ENCODE measurements at regions not wholly inside any gene's neighbourhood (a gene's known extent, or its start where the extent isn't known, plus 50 kb on each side); places are given as distances from the start of the nearest gene placed in this dataset.

DNA sequence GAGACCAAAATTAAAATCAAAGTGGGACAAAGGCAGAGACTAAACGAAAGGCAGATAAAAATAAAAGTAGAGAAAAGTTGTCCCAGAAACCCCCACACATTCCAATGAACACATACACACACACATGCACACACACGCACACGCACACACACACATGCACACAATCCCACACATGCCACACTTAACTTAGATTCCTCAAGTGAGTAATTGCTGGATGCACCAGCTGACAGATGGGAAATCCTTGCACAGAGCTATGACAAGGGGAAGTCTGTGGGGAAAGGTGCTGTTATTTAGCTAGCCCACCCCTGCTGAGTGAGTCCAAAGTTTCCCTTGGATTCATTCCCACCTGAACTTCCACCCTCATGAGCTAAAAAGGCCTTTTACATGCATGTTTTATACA is 233.9 kb downstream of the RAB28 start:
- Histone ChIP-seq H3K4me1 (ENCODE audit: low read length) (no peaks in the 10 kb centered on the region), H3K79me2 (ENCODE audit: low read length) (no peaks in the 10 kb centered on the region), H4K20me1 (ENCODE audit: insufficient read depth, low read length) (no peaks in the 10 kb centered on the region), H3K9me3 (replicated peaks; ENCODE audit: insufficient read depth, low read length) (no peaks in the 10 kb centered on the region), H3K9ac (ENCODE audit: low read length) (no peak overlapping the region), H3K27me3 (replicated peaks; ENCODE audit: insufficient read depth, low read length) (no peaks in the 10 kb centered on the region), H3K36me3 (replicated peaks; ENCODE audit: insufficient read depth, low read length) (no peaks in the 10 kb centered on the region), H3K4me3 (ENCODE audit: low read length) (no peak overlapping the region), H3K27ac (ENCODE audit: low read length) (no peak overlapping the region), H3K4me2 (ENCODE audit: low read depth, low read length) (no peak overlapping the region), H3F3A (ENCODE audit: insufficient read depth, low read length) (no peaks in the 10 kb centered on the region), H3K9me2 (replicated peaks; ENCODE audit: insufficient read depth, low read length) (no peaks in the 10 kb centered on the region), H2AFZ (ENCODE audit: low read length) (no peak overlapping the region)
- TF ChIP-seq, protein P1, sequence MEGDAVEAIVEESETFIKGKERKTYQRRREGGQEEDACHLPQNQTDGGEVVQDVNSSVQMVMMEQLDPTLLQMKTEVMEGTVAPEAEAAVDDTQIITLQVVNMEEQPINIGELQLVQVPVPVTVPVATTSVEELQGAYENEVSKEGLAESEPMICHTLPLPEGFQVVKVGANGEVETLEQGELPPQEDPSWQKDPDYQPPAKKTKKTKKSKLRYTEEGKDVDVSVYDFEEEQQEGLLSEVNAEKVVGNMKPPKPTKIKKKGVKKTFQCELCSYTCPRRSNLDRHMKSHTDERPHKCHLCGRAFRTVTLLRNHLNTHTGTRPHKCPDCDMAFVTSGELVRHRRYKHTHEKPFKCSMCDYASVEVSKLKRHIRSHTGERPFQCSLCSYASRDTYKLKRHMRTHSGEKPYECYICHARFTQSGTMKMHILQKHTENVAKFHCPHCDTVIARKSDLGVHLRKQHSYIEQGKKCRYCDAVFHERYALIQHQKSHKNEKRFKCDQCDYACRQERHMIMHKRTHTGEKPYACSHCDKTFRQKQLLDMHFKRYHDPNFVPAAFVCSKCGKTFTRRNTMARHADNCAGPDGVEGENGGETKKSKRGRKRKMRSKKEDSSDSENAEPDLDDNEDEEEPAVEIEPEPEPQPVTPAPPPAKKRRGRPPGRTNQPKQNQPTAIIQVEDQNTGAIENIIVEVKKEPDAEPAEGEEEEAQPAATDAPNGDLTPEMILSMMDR (IDR thresholded peaks at IDR 0.05; ENCODE audit: low read length), result no peak
- TF ChIP-seq EZH2 (optimal IDR thresholded peaks at IDR 0.05; ENCODE audit: low read depth, low read length), result no peak
- TF ChIP-seq EZH2phosphoT487 (IDR thresholded peaks at IDR 0.05; ENCODE audit: low read length), result no peak
- DNase-seq, result no peak

DNA sequence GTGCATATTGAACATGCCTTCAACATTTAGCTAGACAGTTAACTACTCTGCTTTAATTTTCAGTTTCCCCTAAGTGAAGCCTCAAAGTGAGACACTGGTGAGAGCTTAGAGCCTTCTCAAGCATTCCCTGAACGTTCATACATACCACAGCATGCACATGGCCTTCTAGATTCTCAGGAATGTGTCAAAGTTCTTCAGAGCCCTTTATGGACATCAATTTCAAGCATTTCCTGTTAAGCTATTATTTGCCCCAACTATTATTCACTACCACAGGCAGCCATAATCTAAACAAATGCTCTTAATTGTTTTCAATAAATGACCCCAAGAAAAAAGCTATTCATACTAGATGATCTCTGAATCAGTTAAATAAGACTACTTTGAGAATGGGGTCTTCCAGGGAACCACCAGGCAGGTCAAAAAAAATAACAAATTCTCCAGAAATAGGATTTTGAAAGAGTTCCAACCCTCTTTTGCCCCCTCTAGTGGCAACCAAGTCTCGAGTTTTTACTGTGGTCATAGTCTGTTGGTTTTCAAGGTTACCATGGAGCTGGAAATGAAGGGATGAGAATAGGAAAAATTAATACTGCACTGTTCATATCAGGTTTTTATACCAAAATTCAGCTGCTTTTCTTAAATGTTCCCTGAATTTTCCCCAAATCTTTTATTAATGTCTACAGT is 235.4 kb downstream of the RAB28 start:
- H3K36me3 ChIP-seq (replicated peaks; ENCODE audit: insufficient read depth, low read length), result no peaks in the 10 kb centered on the region
- H3K4me1 ChIP-seq (ENCODE audit: low read length), result no peaks in the 10 kb centered on the region
- no peak overlapping the region for H3K4me2 ChIP-seq (ENCODE audit: low read depth, low read length)
- no peaks in the 10 kb centered on the region for H4K20me1 ChIP-seq (ENCODE audit: insufficient read depth, low read length)
- H3K27me3 ChIP-seq (replicated peaks; ENCODE audit: insufficient read depth, low read length), result no peaks in the 10 kb centered on the region
- no peaks in the 10 kb centered on the region for H3F3A ChIP-seq (ENCODE audit: insufficient read depth, low read length)
- no peak overlapping the region for H3K4me3 ChIP-seq (ENCODE audit: low read length)
- no peak for TF ChIP-seq EZH2phosphoT487 (IDR thresholded peaks at IDR 0.05; ENCODE audit: low read length)
- TF ChIP-seq, protein P1 (IDR thresholded peaks at IDR 0.05; ENCODE audit: low read length), result peak; percentile 56
- TF ChIP-seq EZH2 (optimal IDR thresholded peaks at IDR 0.05; ENCODE audit: low read depth, low read length), result no peak
- no peak overlapping the region for H2AFZ ChIP-seq (ENCODE audit: low read length)
- H3K9ac ChIP-seq (ENCODE audit: low read length), result no peak overlapping the region
- no peaks in the 10 kb centered on the region for H3K79me2 ChIP-seq (ENCODE audit: low read length)
- DNase-seq, result peak; percentile 11
- no peaks in the 10 kb centered on the region for H3K9me2 ChIP-seq (replicated peaks; ENCODE audit: insufficient read depth, low read length)
- H3K27ac ChIP-seq (ENCODE audit: low read length), result no peak overlapping the region
- H3K9me3 ChIP-seq (replicated peaks; ENCODE audit: insufficient read depth, low read length), result no peaks in the 10 kb centered on the region

DNA sequence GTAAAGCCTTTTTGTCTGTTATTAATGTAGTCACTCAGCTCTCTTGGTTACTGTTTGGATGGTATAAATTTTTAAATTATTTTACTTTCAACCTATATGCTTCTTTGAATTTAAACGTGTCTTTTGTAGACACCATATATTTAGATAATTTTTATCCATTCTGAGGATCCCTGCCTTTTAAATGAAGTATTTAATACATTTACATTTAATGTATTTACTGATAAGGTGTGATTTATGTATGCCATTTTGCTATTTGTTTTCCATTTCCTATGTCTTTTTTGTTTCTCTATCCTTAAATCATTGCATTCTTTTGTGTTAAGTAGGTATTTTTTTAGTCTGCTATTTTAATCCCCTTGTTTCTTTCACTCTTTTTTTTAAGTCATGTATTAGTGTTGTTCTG is 238.0 kb downstream of the RAB28 start:
- no peaks in the 10 kb centered on the region for H3K79me2 ChIP-seq (ENCODE audit: low read length)
- no peak for DNase-seq
- no peaks in the 10 kb centered on the region for H3F3A ChIP-seq (ENCODE audit: insufficient read depth, low read length)
- H3K9ac ChIP-seq (ENCODE audit: low read length), result no peak overlapping the region
- H3K9me3 ChIP-seq (replicated peaks; ENCODE audit: insufficient read depth, low read length), result no peaks in the 10 kb centered on the region
- H3K27me3 ChIP-seq (replicated peaks; ENCODE audit: insufficient read depth, low read length), result no peaks in the 10 kb centered on the region
- H3K4me3 ChIP-seq (ENCODE audit: low read length), result no peak overlapping the region
- no peaks in the 10 kb centered on the region for H3K36me3 ChIP-seq (replicated peaks; ENCODE audit: insufficient read depth, low read length)
- no peak overlapping the region for H3K27ac ChIP-seq (ENCODE audit: low read length)
- H4K20me1 ChIP-seq (ENCODE audit: insufficient read depth, low read length), result no peaks in the 10 kb centered on the region
- no peaks in the 10 kb centered on the region for H3K9me2 ChIP-seq (replicated peaks; ENCODE audit: insufficient read depth, low read length)
- no peak overlapping the region for H3K4me2 ChIP-seq (ENCODE audit: low read depth, low read length)
- no peak overlapping the region for H2AFZ ChIP-seq (ENCODE audit: low read length)
- no peaks in the 10 kb centered on the region for H3K4me1 ChIP-seq (ENCODE audit: low read length)
- TF ChIP-seq, protein P1 (IDR thresholded peaks at IDR 0.05; ENCODE audit: low read length), result no peak
- TF ChIP-seq EZH2phosphoT487 (IDR thresholded peaks at IDR 0.05; ENCODE audit: low read length), result no peak
- no peak for TF ChIP-seq EZH2 (optimal IDR thresholded peaks at IDR 0.05; ENCODE audit: low read depth, low read length)
